Lung (tissue), 11 donors: ENCODE measurements at regions not wholly inside any gene's neighbourhood (a gene's known extent, or its start where the extent isn't known, plus 50 kb on each side); places are given as distances from the start of the nearest gene placed in this dataset.

ENCODE experiments used
- ATAC-seq: fragments of 200-7000 bp; cut with Tn5 transposase; one replicate; pipeline ENCODE4 v1.9.1; 2020; ENCODE audit warnings: moderate number of reproducible peaks; ENCODE audit not compliant: insufficient read depth, low FRiP score
- DNase-seq, 3 donors: peaks; one replicate each; pipeline ENCODE4 v3.0.0-alpha.2; 2013 to 2017
- H3K27ac ChIP-seq, 2 donors: one replicate each; pipeline ENCODE4 v1.5.1; 2013; ENCODE audit warnings: mild to moderate bottlenecking in 2 of 2, moderate library complexity in 2 of 2, control low read depth in 1 of 2, inconsistent platforms in 1 of 2, low read depth in 1 of 2, low read length in 1 of 2
- H3K27me3 ChIP-seq, 3 donors: one replicate each; pipeline ENCODE4 v1.5.1; 2013; ENCODE audit warnings: low read length in 2 of 3; ENCODE audit not compliant: control insufficient read depth in 3 of 3, insufficient read depth in 3 of 3
- H3K36me3 ChIP-seq, 4 donors: one replicate each; pipeline ENCODE4 v1.5.1; 2013; ENCODE audit warnings: low read length in 4 of 4, mild to moderate bottlenecking in 1 of 4, moderate library complexity in 1 of 4; ENCODE audit not compliant: control insufficient read depth in 4 of 4, insufficient read depth in 4 of 4
- H3K4me1 ChIP-seq, 5 donors: one replicate each; pipeline ENCODE4 v1.5.1; 2013; ENCODE audit warnings: low read length in 5 of 5, mild to moderate bottlenecking in 2 of 5, moderate library complexity in 1 of 5; ENCODE audit not compliant: control insufficient read depth in 5 of 5, insufficient read depth in 5 of 5
- H3K4me3 ChIP-seq: one replicate; pipeline ENCODE4 v1.5.1; 2013; ENCODE audit warnings: mild to moderate bottlenecking, control low read depth, moderate library complexity
- H3K9ac ChIP-seq, 2 donors: one replicate each; pipeline ENCODE4 v1.5.1; 2013; ENCODE audit warnings: low read length in 2 of 2, control low read depth in 1 of 2; ENCODE audit not compliant: insufficient read depth in 1 of 2
- H3K9me3 ChIP-seq, 4 donors: one replicate each; pipeline ENCODE4 v1.5.1; 2013; ENCODE audit warnings: low read length in 3 of 4, mild to moderate bottlenecking in 1 of 4, moderate library complexity in 1 of 4; ENCODE audit not compliant: control insufficient read depth in 4 of 4, insufficient read depth in 3 of 4
- WGBS, 2 donors: extraction: QIAGEN DNeasy Blood & Tissue Kit; methylation state at CpG; one replicate each; pipeline ENCODE4 v1.1.7; 2013; 5-methylcytosine and 5-hydroxymethylcytosine counted together
- TF ChIP-seq, protein P1 (sequence below): IDR thresholded peaks from 2 replicates; pipeline ENCODE4 v1.5.1; 2012; ENCODE audit warnings: mild to moderate bottlenecking; ENCODE audit errors: control extremely low read depth, extremely low read depth
- donor health status: control.
- donor health status: control.
- donor health status: Bipolar disorder and iron deficiency.
- donor health status: healthy.
- donor health status: DM: yes; HTN: yes; CAD: no.

DNA sequence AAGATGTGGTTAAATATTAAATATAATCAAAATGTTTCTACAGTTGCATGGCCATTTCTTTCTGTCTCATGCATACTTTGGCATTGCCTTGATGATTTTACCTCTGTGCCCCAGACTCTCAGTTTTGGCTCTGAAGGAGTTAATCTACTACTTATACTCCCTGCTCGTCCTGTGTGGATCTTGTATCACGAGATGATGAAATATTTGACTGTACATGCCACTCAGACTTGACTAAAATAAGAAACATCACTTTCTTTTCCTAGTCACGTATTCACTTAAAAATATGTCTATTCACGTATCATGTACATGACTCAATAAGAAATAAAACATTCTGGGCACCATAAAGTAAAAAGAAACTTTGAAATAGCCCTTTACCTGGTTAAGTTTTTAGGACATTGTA lies 397.7 kb downstream of the RFPL4B start:
- no peaks in the 10 kb centered on the region for H3K9me3 ChIP-seq
- H3K27me3 ChIP-seq = no peaks in the 10 kb centered on the region
- no peaks in the 10 kb centered on the region for H3K36me3 ChIP-seq
- no peak for ATAC-seq
- TF ChIP-seq, protein P1, sequence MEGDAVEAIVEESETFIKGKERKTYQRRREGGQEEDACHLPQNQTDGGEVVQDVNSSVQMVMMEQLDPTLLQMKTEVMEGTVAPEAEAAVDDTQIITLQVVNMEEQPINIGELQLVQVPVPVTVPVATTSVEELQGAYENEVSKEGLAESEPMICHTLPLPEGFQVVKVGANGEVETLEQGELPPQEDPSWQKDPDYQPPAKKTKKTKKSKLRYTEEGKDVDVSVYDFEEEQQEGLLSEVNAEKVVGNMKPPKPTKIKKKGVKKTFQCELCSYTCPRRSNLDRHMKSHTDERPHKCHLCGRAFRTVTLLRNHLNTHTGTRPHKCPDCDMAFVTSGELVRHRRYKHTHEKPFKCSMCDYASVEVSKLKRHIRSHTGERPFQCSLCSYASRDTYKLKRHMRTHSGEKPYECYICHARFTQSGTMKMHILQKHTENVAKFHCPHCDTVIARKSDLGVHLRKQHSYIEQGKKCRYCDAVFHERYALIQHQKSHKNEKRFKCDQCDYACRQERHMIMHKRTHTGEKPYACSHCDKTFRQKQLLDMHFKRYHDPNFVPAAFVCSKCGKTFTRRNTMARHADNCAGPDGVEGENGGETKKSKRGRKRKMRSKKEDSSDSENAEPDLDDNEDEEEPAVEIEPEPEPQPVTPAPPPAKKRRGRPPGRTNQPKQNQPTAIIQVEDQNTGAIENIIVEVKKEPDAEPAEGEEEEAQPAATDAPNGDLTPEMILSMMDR = no peak
- H3K4me1 ChIP-seq = peaks cover 0 to 4% (median 0%) of the 10 kb centered on the region in 5 donors
- H3K27ac ChIP-seq = no peak overlapping the region
- H3K4me3 ChIP-seq = no peak overlapping the region
- 55 to 73% methylated on average over 4 of the region's 4 CpGs for WGBS, 2 donors
- DNase-seq = no peak
- H3K9ac ChIP-seq = no peak overlapping the region

DNA sequence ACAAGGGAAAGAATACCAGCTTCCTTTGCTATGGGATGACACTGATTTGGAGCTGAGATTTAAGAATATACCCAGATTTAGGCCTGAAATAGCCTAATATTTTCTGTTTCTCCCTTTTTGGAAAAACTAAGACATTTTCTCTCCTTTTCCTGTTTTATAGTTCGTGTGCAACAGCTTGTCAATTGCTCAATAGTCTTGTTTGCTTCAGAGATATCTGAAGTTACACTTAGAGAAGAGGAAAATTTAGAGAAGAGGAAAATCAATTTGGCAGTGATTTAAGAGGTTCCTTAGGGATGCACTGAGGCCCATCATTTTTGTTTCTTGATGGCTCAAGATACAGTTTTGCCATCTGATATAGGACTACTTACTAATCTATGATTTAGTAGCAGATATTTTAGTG lies 398.6 kb downstream of the RFPL4B start:
- Histone ChIP-seq H3K27ac (no peak overlapping the region), H3K4me3 (no peak overlapping the region), H3K4me1 (peaks cover 0 to 4% (median 0%) of the 10 kb centered on the region in 5 donors), H3K9me3 (no peaks in the 10 kb centered on the region), H3K36me3 (no peaks in the 10 kb centered on the region), H3K9ac (no peak overlapping the region), H3K27me3 (no peaks in the 10 kb centered on the region)
- TF ChIP-seq, protein P1 = no peak
- DNase-seq (peak in 2 of 3 donors; percentile 9 to 46), ATAC-seq (no peak)
- 22 to 25% methylated on average over 1 of the region's 1 CpG for WGBS, 2 donors

DNA sequence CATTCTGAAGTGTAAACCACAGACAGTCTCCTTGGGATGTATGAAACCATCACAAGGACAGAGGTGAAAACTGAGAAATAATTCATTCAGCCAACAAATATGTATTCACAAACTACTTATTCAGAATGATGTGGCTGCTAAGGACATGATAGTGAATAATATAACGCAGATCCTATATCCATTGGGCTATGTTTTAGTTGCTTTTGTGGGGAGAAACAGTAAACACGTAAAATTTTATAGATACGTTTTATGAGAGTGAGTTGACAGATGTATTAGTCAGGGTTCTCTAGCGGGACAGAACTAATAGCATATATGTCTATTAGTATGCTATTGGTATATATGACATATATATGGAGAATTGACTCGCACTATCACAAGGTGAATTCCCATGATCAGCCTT lies 402.5 kb downstream of the RFPL4B start:
- Histone ChIP-seq H3K9ac (no peak overlapping the region), H3K27me3 (no peaks in the 10 kb centered on the region), H3K36me3 (no peaks in the 10 kb centered on the region), H3K27ac (no peak overlapping the region), H3K4me1 (peaks cover 0 to 4% (median 0%) of the 10 kb centered on the region in 5 donors), H3K9me3 (no peaks in the 10 kb centered on the region), H3K4me3 (no peak overlapping the region)
- WGBS, 2 donors = 94 to 98% methylated on average over 5 of the region's 5 CpGs
- no peak for DNase-seq
- no peak for ATAC-seq
- TF ChIP-seq, protein P1 = no peak

DNA sequence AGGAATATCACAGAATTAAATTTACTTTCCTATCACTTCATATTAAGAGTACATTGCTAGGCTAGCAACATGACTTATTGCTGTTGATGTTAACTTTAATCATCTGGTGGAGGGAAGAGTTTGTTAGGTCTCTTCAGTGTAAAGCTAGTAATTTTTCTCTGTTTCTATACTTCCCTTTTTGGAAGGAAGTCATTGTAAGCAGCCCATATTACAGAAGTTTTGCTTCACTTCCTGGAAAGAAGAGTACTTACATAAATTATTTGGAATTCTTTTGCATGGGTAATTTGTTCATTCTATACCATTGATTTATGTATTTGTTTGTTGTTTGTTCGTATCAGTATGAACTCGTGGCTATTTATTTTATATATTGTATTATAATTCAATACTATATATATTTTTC lies 405.2 kb downstream of the RFPL4B start:
- H3K27ac ChIP-seq = no peak overlapping the region
- no peaks in the 10 kb centered on the region for H3K4me1 ChIP-seq
- WGBS, 2 donors = 70 to 77% methylated on average over 2 of the region's 2 CpGs
- H3K9ac ChIP-seq = no peak overlapping the region
- H3K4me3 ChIP-seq = no peak overlapping the region
- ATAC-seq = no peak
- H3K9me3 ChIP-seq = peaks cover 0 to 5% (median under 1%) of the 10 kb centered on the region in 4 donors
- no peak for DNase-seq
- TF ChIP-seq, protein P1 = no peak
- no peaks in the 10 kb centered on the region for H3K36me3 ChIP-seq
- H3K27me3 ChIP-seq = no peaks in the 10 kb centered on the region
